WTC11 (cell line): ENCODE measurements at regions not wholly inside any gene's neighbourhood (a gene's known extent, or its start where the extent isn't known, plus 50 kb on each side); places are given as distances from the start of the nearest gene placed in this dataset.
"Not testable (repeated sequence)": the region's sequence is repeated elsewhere in the genome, so short reads cannot be mapped to it uniquely, and the experiment has no call there.

ENCODE experiments used
- ATAC-seq: fragments of 200-7000 bp; cut with Tn5 transposase; 2 replicates; pipeline ENCODE4 v1.10.0; 2021; ENCODE audit warnings: mild to moderate bottlenecking, moderate library complexity
- CTCF ChIA-PET: fragments of 300-600 bp; sonication (Branson Sonifier 250); formaldehyde crosslinking; loops from one replicate; lab custom pipeline; 2021; ENCODE audit warnings: antibody characterized with exemption; lab: Charles Lee
- POLR2A ChIA-PET: fragments of 350-600 bp; sonication (Branson Sonifier 250); formaldehyde crosslinking; loops from one replicate; lab custom pipeline; 2021; ENCODE audit warnings: antibody characterized with exemption; lab: Charles Lee
- DNase-seq: peaks from one replicate; pipeline ENCODE4 v3.0.0; 2021; ENCODE audit warnings: low spot score
- H3K27ac Mint-ChIP-seq: 2 replicates; pipeline ENCODE4 v1.8.0; 2021; ENCODE audit warnings: mixed read lengths
- H3K27me3 Mint-ChIP-seq: 2 replicates; pipeline ENCODE4 v1.8.0; 2021; ENCODE audit warnings: low read depth, mild to moderate bottlenecking, moderate library complexity, mixed read lengths
- H3K36me3 Mint-ChIP-seq: 2 replicates; pipeline ENCODE4 v1.8.0; 2021; ENCODE audit warnings: mixed read lengths
- H3K4me1 Mint-ChIP-seq: 2 replicates; pipeline ENCODE4 v1.8.0; 2022; ENCODE audit warnings: mixed read lengths
- H3K4me3 Mint-ChIP-seq: 2 replicates; pipeline ENCODE4 v1.8.0; 2021; ENCODE audit warnings: mild to moderate bottlenecking, moderate library complexity, mixed read lengths
- H3K9me3 Mint-ChIP-seq: 2 replicates; pipeline ENCODE4 v1.8.0; 2021; ENCODE audit warnings: mixed read lengths
- ATF1 ChIP-seq: sonication (generic); formaldehyde crosslinking; IDR thresholded peaks from 2 replicates; pipeline ENCODE4 v1.8.1; 2023; ENCODE audit warnings: mild to moderate bottlenecking, moderate library complexity, missing genetic modification reagents
- ELF4 ChIP-seq: sonication (generic); formaldehyde crosslinking; IDR thresholded peaks from 2 replicates; pipeline ENCODE4 v1.8.1; 2022; ENCODE audit warnings: low read depth, mild to moderate bottlenecking, moderate library complexity, missing genetic modification reagents
- GABPB1 ChIP-seq: sonication (generic); formaldehyde crosslinking; IDR thresholded peaks from 2 replicates; pipeline ENCODE4 v1.8.1; 2023; ENCODE audit warnings: mild to moderate bottlenecking, missing genetic modification reagents
- GTF2I ChIP-seq: fragments of 250-450 bp; sonication (Bioruptor Pico); conservative IDR thresholded peaks from 2 replicates; pipeline ENCODE4 v1.4.0; 2021; ENCODE audit warnings: mild to moderate bottlenecking
- TEAD4 ChIP-seq: sonication (generic); formaldehyde crosslinking; IDR thresholded peaks from 2 replicates; pipeline ENCODE4 v1.8.0; 2022; ENCODE audit warnings: mild to moderate bottlenecking, missing genetic modification reagents
- ZNF232 ChIP-seq: sonication (generic); formaldehyde crosslinking; IDR thresholded peaks from 2 replicates; pipeline ENCODE4 v1.8.0; 2022; ENCODE audit warnings: mild to moderate bottlenecking, missing genetic modification reagents
- ZNF263 ChIP-seq: sonication (generic); formaldehyde crosslinking; IDR thresholded peaks from 2 replicates; pipeline ENCODE4 v1.8.1; 2022; ENCODE audit warnings: low read depth, mild to moderate bottlenecking, moderate library complexity, missing genetic modification reagents
- ZNF416 ChIP-seq: fragments of 250-450 bp; sonication (Bioruptor Pico); IDR thresholded peaks from 2 replicates; pipeline ENCODE4 v1.9.0; 2021; ENCODE audit warnings: mild to moderate bottlenecking, inconsistent platforms
- TF ChIP-seq, protein P1 (sequence below): sonication (generic); formaldehyde crosslinking; IDR thresholded peaks from 2 replicates; pipeline ENCODE4 v1.8.1; 2023; ENCODE audit warnings: mild to moderate bottlenecking, missing genetic modification reagents
- TF ChIP-seq, protein P2 (sequence below): sonication (generic); formaldehyde crosslinking; IDR thresholded peaks from 2 replicates; pipeline ENCODE4 v1.8.0; 2022; ENCODE audit warnings: mild to moderate bottlenecking, missing genetic modification reagents
- TF ChIP-seq, protein P3 (sequence below): sonication (generic); formaldehyde crosslinking; IDR thresholded peaks from 2 replicates; pipeline ENCODE4 v1.8.1; 2023; ENCODE audit warnings: mild to moderate bottlenecking, missing genetic modification reagents, moderate library complexity
- TF ChIP-seq, protein P4 (sequence below): sonication (generic); formaldehyde crosslinking; conservative IDR thresholded peaks from 2 replicates; pipeline ENCODE4 v1.8.1; 2022; ENCODE audit warnings: mild to moderate bottlenecking, missing genetic modification reagents
- TF ChIP-seq, protein P5 (sequence below): sonication (generic); formaldehyde crosslinking; conservative IDR thresholded peaks from 2 replicates; pipeline ENCODE4 v1.8.1; 2023; ENCODE audit warnings: mild to moderate bottlenecking, low read depth, missing genetic modification reagents, moderate library complexity
- TF ChIP-seq, protein P6 (sequence below): fragments of 250-450 bp; sonication (Bioruptor Pico); IDR thresholded peaks from 2 replicates; pipeline ENCODE4 v1.9.0; 2021; ENCODE audit warnings: mild to moderate bottlenecking
- TF ChIP-seq, protein P7 (sequence below): sonication (generic); formaldehyde crosslinking; IDR thresholded peaks from 2 replicates; pipeline ENCODE4 v1.8.1; 2022; ENCODE audit warnings: low read depth, missing genetic modification reagents, borderline replicate concordance
- TF ChIP-seq, protein P8 (sequence below): fragments of 250-450 bp; sonication (Bioruptor Pico); IDR thresholded peaks from 2 replicates; pipeline ENCODE4 v1.8.0; 2021; ENCODE audit warnings: mild to moderate bottlenecking
- TF ChIP-seq, protein P9 (sequence below): sonication (generic); formaldehyde crosslinking; IDR thresholded peaks from 2 replicates; pipeline ENCODE4 v1.8.0; 2022; ENCODE audit warnings: mild to moderate bottlenecking, missing genetic modification reagents

DNA sequence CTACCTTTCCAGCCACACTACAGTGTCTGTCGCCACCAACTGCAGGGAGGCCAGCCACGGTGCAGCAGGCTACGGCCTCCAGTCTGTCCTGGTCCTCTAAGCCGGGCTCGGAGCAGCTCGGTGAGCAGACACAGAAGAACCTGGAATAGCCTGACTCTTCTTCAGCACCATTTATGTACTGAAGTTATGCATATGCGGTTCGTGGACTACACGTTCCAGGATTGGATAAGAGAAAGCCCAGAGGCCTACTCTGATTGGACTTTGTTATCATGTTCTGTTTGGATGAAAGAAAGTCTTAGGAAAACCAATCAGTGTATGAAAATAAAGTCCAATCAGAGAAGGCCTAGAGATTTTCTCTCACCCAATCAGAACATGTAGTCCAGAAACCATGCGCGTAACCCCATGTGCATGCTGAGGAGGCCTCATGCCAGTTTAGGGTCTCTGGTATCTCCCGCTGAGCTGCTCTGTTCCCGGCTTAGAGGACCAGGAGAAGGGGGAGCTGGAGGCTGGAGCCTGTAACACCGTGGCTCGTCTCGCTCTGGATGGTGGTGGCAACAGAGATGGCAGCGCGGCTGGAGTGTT lies 4462.0 kb upstream of the OR11H1 start:
- H3K27ac Mint-ChIP-seq, CTCF ChIA-PET, H3K4me3 Mint-ChIP-seq, DNase-seq, ATAC-seq, POLR2A ChIA-PET, H3K4me1 Mint-ChIP-seq: not testable (repeated sequence)
- H3K9me3 Mint-ChIP-seq: peaks cover 75% of the 10 kb centered on the region
- H3K36me3 Mint-ChIP-seq: peaks cover 76% of the 10 kb centered on the region
- H3K27me3 Mint-ChIP-seq: peaks cover 52% of the 10 kb centered on the region

DNA sequence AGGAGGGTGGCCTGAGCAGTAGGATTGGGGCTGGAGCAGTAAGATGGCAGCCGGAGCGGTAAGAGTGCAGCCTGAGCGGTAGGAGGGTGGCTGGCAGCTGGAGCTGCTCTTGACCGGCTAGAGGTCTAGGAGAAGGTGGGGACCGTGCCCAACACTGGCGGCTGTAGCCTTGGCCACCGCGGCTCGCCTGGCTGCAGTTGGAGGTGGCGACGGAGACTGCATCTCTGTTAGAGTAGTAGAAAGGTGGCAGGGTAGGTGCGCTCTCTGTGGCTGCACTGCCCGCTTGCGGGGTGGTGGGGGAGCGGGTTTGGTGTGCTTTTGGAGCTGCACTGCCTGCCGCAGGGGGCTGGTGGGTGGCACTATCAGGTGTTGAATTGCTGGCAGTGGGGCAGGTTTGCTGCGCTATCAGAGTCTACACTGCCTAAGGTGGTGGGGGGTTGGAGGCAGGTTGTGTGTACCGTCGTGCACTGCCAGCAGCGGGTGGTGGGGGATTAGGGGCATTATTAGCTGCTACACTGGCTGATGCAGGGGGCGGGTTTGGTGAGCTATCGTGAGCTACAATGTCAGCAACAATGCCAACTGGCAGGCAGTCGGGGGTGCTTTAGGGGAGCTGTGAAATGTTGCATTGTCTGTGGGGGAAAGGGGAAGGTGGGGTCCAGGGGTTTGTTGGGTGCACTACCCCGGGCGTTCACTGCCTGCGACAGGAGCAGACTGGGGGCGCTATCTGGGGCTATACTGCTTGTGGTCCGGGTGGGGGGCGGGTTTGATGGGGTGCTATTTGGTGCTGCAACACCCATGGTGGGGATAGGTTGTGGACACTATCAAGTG lies 4461.3 kb upstream of the OR11H1 start:
- CTCF ChIA-PET: no interaction called here
- H3K36me3 Mint-ChIP-seq: peaks cover 70% of the 10 kb centered on the region
- no peak for TF ChIP-seq ELF4 (CRISPR knock-in tag)
- no peak for TF ChIP-seq ZNF263 (CRISPR knock-in tag)
- TF ChIP-seq, protein P1, sequence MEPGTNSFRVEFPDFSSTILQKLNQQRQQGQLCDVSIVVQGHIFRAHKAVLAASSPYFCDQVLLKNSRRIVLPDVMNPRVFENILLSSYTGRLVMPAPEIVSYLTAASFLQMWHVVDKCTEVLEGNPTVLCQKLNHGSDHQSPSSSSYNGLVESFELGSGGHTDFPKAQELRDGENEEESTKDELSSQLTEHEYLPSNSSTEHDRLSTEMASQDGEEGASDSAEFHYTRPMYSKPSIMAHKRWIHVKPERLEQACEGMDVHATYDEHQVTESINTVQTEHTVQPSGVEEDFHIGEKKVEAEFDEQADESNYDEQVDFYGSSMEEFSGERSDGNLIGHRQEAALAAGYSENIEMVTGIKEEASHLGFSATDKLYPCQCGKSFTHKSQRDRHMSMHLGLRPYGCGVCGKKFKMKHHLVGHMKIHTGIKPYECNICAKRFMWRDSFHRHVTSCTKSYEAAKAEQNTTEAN (CRISPR knock-in tag): no peak
- no peak for TF ChIP-seq GABPB1 (CRISPR knock-in tag)
- TF ChIP-seq ZNF416 (CRISPR knock-in tag): no peak
- TF ChIP-seq, protein P2, sequence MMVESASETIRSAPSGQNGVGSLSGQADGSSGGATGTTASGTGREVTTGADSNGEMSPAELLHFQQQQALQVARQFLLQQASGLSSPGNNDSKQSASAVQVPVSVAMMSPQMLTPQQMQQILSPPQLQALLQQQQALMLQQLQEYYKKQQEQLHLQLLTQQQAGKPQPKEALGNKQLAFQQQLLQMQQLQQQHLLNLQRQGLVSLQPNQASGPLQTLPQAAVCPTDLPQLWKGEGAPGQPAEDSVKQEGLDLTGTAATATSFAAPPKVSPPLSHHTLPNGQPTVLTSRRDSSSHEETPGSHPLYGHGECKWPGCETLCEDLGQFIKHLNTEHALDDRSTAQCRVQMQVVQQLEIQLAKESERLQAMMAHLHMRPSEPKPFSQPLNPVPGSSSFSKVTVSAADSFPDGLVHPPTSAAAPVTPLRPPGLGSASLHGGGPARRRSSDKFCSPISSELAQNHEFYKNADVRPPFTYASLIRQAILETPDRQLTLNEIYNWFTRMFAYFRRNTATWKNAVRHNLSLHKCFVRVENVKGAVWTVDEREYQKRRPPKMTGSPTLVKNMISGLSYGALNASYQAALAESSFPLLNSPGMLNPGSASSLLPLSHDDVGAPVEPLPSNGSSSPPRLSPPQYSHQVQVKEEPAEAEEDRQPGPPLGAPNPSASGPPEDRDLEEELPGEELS (CRISPR knock-in tag): no peak
- no peak for TF ChIP-seq ZNF232 (CRISPR knock-in tag)
- TF ChIP-seq, protein P3, sequence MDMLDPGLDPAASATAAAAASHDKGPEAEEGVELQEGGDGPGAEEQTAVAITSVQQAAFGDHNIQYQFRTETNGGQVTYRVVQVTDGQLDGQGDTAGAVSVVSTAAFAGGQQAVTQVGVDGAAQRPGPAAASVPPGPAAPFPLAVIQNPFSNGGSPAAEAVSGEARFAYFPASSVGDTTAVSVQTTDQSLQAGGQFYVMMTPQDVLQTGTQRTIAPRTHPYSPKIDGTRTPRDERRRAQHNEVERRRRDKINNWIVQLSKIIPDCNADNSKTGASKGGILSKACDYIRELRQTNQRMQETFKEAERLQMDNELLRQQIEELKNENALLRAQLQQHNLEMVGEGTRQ (CRISPR knock-in tag): no peak
- TF ChIP-seq ATF1 (CRISPR knock-in tag): no peak
- TF ChIP-seq, protein P4, sequence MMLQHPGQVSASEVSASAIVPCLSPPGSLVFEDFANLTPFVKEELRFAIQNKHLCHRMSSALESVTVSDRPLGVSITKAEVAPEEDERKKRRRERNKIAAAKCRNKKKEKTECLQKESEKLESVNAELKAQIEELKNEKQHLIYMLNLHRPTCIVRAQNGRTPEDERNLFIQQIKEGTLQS (CRISPR knock-in tag): no peak
- TF ChIP-seq, protein P5, sequence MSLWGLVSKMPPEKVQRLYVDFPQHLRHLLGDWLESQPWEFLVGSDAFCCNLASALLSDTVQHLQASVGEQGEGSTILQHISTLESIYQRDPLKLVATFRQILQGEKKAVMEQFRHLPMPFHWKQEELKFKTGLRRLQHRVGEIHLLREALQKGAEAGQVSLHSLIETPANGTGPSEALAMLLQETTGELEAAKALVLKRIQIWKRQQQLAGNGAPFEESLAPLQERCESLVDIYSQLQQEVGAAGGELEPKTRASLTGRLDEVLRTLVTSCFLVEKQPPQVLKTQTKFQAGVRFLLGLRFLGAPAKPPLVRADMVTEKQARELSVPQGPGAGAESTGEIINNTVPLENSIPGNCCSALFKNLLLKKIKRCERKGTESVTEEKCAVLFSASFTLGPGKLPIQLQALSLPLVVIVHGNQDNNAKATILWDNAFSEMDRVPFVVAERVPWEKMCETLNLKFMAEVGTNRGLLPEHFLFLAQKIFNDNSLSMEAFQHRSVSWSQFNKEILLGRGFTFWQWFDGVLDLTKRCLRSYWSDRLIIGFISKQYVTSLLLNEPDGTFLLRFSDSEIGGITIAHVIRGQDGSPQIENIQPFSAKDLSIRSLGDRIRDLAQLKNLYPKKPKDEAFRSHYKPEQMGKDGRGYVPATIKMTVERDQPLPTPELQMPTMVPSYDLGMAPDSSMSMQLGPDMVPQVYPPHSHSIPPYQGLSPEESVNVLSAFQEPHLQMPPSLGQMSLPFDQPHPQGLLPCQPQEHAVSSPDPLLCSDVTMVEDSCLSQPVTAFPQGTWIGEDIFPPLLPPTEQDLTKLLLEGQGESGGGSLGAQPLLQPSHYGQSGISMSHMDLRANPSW (CRISPR knock-in tag): no peak
- TF ChIP-seq, protein P6, sequence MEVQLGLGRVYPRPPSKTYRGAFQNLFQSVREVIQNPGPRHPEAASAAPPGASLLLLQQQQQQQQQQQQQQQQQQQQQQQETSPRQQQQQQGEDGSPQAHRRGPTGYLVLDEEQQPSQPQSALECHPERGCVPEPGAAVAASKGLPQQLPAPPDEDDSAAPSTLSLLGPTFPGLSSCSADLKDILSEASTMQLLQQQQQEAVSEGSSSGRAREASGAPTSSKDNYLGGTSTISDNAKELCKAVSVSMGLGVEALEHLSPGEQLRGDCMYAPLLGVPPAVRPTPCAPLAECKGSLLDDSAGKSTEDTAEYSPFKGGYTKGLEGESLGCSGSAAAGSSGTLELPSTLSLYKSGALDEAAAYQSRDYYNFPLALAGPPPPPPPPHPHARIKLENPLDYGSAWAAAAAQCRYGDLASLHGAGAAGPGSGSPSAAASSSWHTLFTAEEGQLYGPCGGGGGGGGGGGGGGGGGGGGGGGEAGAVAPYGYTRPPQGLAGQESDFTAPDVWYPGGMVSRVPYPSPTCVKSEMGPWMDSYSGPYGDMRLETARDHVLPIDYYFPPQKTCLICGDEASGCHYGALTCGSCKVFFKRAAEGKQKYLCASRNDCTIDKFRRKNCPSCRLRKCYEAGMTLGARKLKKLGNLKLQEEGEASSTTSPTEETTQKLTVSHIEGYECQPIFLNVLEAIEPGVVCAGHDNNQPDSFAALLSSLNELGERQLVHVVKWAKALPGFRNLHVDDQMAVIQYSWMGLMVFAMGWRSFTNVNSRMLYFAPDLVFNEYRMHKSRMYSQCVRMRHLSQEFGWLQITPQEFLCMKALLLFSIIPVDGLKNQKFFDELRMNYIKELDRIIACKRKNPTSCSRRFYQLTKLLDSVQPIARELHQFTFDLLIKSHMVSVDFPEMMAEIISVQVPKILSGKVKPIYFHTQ (CRISPR knock-in tag): no peak
- TF ChIP-seq, protein P7, sequence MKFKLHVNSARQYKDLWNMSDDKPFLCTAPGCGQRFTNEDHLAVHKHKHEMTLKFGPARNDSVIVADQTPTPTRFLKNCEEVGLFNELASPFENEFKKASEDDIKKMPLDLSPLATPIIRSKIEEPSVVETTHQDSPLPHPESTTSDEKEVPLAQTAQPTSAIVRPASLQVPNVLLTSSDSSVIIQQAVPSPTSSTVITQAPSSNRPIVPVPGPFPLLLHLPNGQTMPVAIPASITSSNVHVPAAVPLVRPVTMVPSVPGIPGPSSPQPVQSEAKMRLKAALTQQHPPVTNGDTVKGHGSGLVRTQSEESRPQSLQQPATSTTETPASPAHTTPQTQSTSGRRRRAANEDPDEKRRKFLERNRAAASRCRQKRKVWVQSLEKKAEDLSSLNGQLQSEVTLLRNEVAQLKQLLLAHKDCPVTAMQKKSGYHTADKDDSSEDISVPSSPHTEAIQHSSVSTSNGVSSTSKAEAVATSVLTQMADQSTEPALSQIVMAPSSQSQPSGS: no peak
- TF ChIP-seq GTF2I (CRISPR knock-in tag): no peak
- TF ChIP-seq, protein P8, sequence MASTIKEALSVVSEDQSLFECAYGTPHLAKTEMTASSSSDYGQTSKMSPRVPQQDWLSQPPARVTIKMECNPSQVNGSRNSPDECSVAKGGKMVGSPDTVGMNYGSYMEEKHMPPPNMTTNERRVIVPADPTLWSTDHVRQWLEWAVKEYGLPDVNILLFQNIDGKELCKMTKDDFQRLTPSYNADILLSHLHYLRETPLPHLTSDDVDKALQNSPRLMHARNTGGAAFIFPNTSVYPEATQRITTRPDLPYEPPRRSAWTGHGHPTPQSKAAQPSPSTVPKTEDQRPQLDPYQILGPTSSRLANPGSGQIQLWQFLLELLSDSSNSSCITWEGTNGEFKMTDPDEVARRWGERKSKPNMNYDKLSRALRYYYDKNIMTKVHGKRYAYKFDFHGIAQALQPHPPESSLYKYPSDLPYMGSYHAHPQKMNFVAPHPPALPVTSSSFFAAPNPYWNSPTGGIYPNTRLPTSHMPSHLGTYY (CRISPR knock-in tag): no peak
- TF ChIP-seq, protein P9, sequence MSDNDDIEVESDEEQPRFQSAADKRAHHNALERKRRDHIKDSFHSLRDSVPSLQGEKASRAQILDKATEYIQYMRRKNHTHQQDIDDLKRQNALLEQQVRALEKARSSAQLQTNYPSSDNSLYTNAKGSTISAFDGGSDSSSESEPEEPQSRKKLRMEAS (CRISPR knock-in tag): no peak
- TF ChIP-seq TEAD4 (CRISPR knock-in tag): no peak

More for the DNA sequence above, 4461.3 kb upstream of the OR11H1 start:
- POLR2A ChIA-PET: no interaction called here
- peaks cover 68% of the 10 kb centered on the region for H3K9me3 Mint-ChIP-seq
- H3K27ac Mint-ChIP-seq: no peak overlapping the region
- DNase-seq (no peak), ATAC-seq (no peak)
- no peak overlapping the region for H3K4me3 Mint-ChIP-seq
- H3K4me1 Mint-ChIP-seq: no peaks in the 10 kb centered on the region
- peaks cover 50% of the 10 kb centered on the region for H3K27me3 Mint-ChIP-seq
